ENCODE measurements at regions not wholly inside any gene's neighbourhood (a gene's known extent, or its start where the extent isn't known, plus 50 kb on each side); places are given as distances from the start of the nearest gene placed in this dataset.

DNA sequence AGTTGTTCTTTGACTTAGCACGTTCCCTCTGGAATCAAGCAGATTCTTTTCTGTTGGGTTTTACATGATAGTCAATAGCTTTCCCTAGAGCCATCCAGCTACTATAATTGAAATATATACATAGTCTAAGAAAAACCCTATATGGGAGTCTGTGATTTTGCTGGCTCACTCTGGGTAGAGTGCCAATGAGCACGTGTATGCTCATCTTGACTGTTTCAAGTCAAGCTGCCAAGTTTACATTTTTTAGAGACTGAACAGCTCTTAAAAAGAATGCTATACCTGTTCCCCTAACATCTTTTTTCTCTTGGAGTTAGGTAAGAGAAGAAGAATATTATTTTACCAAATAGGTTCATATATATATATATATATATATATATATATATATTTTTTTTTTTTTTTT, 182.8 kb upstream of the NRIP1 start:
- TF ChIP-seq CTCF (conservative IDR thresholded peaks at IDR 0.05; ENCODE audit: low read depth in 2 of 2) (no peak), EZH2 (IDR thresholded peaks at IDR 0.05; ENCODE audit: low read depth, unreplicated experiment) (no peak)

Data from GM23338 (cell line).